Karpas-422 (cell line): ENCODE measurements at regions not wholly inside any gene's neighbourhood (a gene's known extent, or its start where the extent isn't known, plus 50 kb on each side); places are given as distances from the start of the nearest gene placed in this dataset.

Experiments
- DNase-seq: peaks from one replicate; pipeline ENCODE4 v3.0.0-alpha.2; 2015
- H2AFZ ChIP-seq: fragments of 200-600 bp; sonication (generic); 2 replicates; pipeline ENCODE4 v1.6.1; 2014; ENCODE audit warnings: antibody characterized with exemption, low read length, mixed read lengths
- H3K27ac ChIP-seq: fragments of 200-600 bp; sonication (generic); 2 replicates; pipeline ENCODE4 v1.5.1; 2014; ENCODE audit warnings: mild to moderate bottlenecking, low read length, moderate library complexity
- H3K27me3 ChIP-seq: fragments of 200-600 bp; sonication (generic); 2 replicates; pipeline ENCODE4 v1.6.1; 2014; ENCODE audit warnings: low read length, mixed read lengths
- H3K36me3 ChIP-seq: fragments of 200-600 bp; sonication (generic); 2 replicates; pipeline ENCODE4 v1.6.1; 2014; ENCODE audit warnings: low read length, mixed read lengths; ENCODE audit not compliant: insufficient read depth
- H3K4me1 ChIP-seq: fragments of 200-600 bp; sonication (generic); 2 replicates; pipeline ENCODE4 v1.6.1; 2014; ENCODE audit warnings: mild to moderate bottlenecking, low read length, mixed read lengths
- H3K4me2 ChIP-seq: fragments of 200-600 bp; sonication (generic); 2 replicates; pipeline ENCODE4 v1.6.1; 2014; ENCODE audit warnings: low read length, low read depth, mild to moderate bottlenecking; ENCODE audit not compliant: poor library complexity, severe bottlenecking
- H3K4me3 ChIP-seq: fragments of 200-600 bp; sonication (generic); 2 replicates; pipeline ENCODE4 v1.5.1; 2014; ENCODE audit warnings: mild to moderate bottlenecking, antibody characterized with exemption, low read length, mixed read lengths
- H3K79me2 ChIP-seq: fragments of 200-600 bp; sonication (generic); 2 replicates; pipeline ENCODE4 v1.6.1; 2014; ENCODE audit warnings: mild to moderate bottlenecking, low read length, mixed read lengths
- H3K9ac ChIP-seq: fragments of 200-600 bp; sonication (generic); 2 replicates; pipeline ENCODE4 v1.6.0; 2014; ENCODE audit warnings: low read length
- H3K9me2 ChIP-seq: fragments of 200-600 bp; sonication (generic), shearing (Covaris generic); replicated peaks from 2 replicates; pipeline ENCODE4 v1.6.0; 2014; ENCODE audit warnings: mild to moderate bottlenecking, low read length, moderate library complexity; ENCODE audit not compliant: insufficient read depth
- H3K9me3 ChIP-seq: fragments of 300-700, 200-600 bp; sonication (generic); 2 replicates; pipeline ENCODE4 v1.6.1; 2014; ENCODE audit warnings: low read length, mixed read lengths
- H4K20me1 ChIP-seq: fragments of 200-600 bp; sonication (generic); 2 replicates; pipeline ENCODE4 v1.6.1; 2014; ENCODE audit warnings: mild to moderate bottlenecking, antibody characterized with exemption, low read length, low read depth; ENCODE audit not compliant: insufficient read depth

- Histone ChIP-seq H3K9ac (no peak overlapping the region), H2AFZ (no peak overlapping the region), H3K27me3 (no peaks in the 10 kb centered on the region), H3K9me2 (no peaks in the 10 kb centered on the region), H3K9me3 (0 out of 2 replicates have a peak, but pooled peaks cover 5% of the 10 kb centered on the region), H3K36me3 (no peaks in the 10 kb centered on the region), H3K79me2 (no peaks in the 10 kb centered on the region), H3K27ac (no peak overlapping the region), H3K4me2 (no peak overlapping the region), H4K20me1 (no peaks in the 10 kb centered on the region), H3K4me3 (no peak overlapping the region), H3K4me1 (no peaks in the 10 kb centered on the region)
- no peak for DNase-seq
These were observed 1144.2 kb downstream of the EPHA7 start for GRCh38 chr6:92275150-92275549.

DNA sequence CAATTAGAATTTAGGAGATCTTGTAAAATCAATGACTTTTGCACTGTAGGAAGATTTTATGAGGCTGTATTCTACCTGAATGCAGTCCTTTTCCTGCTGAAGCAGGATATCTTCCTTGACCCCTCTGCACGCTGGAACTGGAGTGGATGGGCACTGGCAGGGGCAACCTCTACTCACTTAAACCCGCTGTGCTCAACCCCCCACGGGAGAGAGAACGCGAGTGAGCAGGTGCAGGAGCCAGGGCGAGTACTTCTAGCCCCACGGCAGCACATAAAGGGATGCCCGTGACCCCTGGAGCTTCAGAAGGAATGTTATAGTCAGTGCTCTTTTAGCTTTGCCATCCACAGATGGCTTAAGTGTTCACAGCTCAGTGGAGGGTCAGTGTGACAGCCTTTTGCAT is 1144.8 kb downstream of the EPHA7 start:
- Histone ChIP-seq H3K36me3 (no peaks in the 10 kb centered on the region), H3K4me2 (no peak overlapping the region), H3K9me3 (0 out of 2 replicates have a peak, but pooled peaks cover 5% of the 10 kb centered on the region), H3K27ac (no peak overlapping the region), H3K9ac (no peak overlapping the region), H4K20me1 (no peaks in the 10 kb centered on the region), H3K4me1 (no peaks in the 10 kb centered on the region), H2AFZ (no peak overlapping the region), H3K9me2 (no peaks in the 10 kb centered on the region), H3K79me2 (no peaks in the 10 kb centered on the region), H3K4me3 (no peak overlapping the region), H3K27me3 (no peaks in the 10 kb centered on the region)
- DNase-seq: no peak

GRCh38 chr6:92273694-92274093 is 1145.7 kb downstream of the EPHA7 start:
- Histone ChIP-seq H3K27me3 (no peaks in the 10 kb centered on the region), H2AFZ (no peak overlapping the region), H3K4me2 (no peak overlapping the region), H3K4me3 (no peak overlapping the region), H3K9me3 (0 out of 2 replicates have a peak, but pooled peaks cover 5% of the 10 kb centered on the region), H3K9ac (no peak overlapping the region), H4K20me1 (no peaks in the 10 kb centered on the region), H3K27ac (no peak overlapping the region), H3K4me1 (no peaks in the 10 kb centered on the region), H3K79me2 (no peaks in the 10 kb centered on the region), H3K9me2 (no peaks in the 10 kb centered on the region), H3K36me3 (no peaks in the 10 kb centered on the region)
- DNase-seq: no peak

DNA sequence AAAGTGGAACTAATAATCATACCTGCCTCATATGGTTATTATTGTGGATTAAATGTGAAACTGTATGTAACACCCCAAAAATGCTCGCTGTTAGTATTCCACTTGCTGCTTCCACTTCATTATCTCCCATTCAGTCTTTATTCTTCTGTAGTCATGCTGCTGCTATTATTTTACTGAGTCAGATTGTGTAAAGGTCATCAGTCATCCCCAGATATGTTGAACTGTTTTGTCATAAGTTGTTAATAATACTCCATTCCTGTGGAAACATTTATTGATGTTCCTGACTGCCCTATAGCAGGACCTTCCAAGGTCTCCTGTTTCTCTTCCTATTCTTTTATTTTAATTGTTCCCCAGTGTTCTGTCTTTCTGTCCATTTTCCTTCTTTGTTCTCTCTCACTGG is 1148.3 kb downstream of the EPHA7 start:
- H3K27me3 ChIP-seq: no peaks in the 10 kb centered on the region
- H3K36me3 ChIP-seq: no peaks in the 10 kb centered on the region
- no peak overlapping the region for H3K9ac ChIP-seq
- no peak overlapping the region for H2AFZ ChIP-seq
- no peaks in the 10 kb centered on the region for H3K9me2 ChIP-seq
- no peaks in the 10 kb centered on the region for H3K79me2 ChIP-seq
- H4K20me1 ChIP-seq: no peaks in the 10 kb centered on the region
- H3K9me3 ChIP-seq: peaks cover 9% of the 10 kb centered on the region
- H3K4me3 ChIP-seq: no peak overlapping the region
- no peaks in the 10 kb centered on the region for H3K4me1 ChIP-seq
- no peak overlapping the region for H3K4me2 ChIP-seq
- H3K27ac ChIP-seq: no peak overlapping the region
- no peak for DNase-seq

GRCh38 chr6:92270365-92270764 is 1149.0 kb downstream of the EPHA7 start:
- peaks cover 9% of the 10 kb centered on the region for H3K9me3 ChIP-seq
- H4K20me1 ChIP-seq: no peaks in the 10 kb centered on the region
- H3K27ac ChIP-seq: no peak overlapping the region
- H3K9me2 ChIP-seq: no peaks in the 10 kb centered on the region
- no peak overlapping the region for H3K4me3 ChIP-seq
- H3K4me2 ChIP-seq: no peak overlapping the region
- no peaks in the 10 kb centered on the region for H3K79me2 ChIP-seq
- no peaks in the 10 kb centered on the region for H3K36me3 ChIP-seq
- H3K27me3 ChIP-seq: no peaks in the 10 kb centered on the region
- H2AFZ ChIP-seq: no peak overlapping the region
- no peak overlapping the region for H3K9ac ChIP-seq
- no peaks in the 10 kb centered on the region for H3K4me1 ChIP-seq
- no peak for DNase-seq

GRCh38 chr6:92267335-92267734 is 1152.0 kb downstream of the EPHA7 start:
- peaks cover 9% of the 10 kb centered on the region for H3K9me3 ChIP-seq
- no peak overlapping the region for H3K9ac ChIP-seq
- no peak for DNase-seq
- H2AFZ ChIP-seq: no peak overlapping the region
- H4K20me1 ChIP-seq: no peaks in the 10 kb centered on the region
- H3K27me3 ChIP-seq: no peaks in the 10 kb centered on the region
- no peaks in the 10 kb centered on the region for H3K79me2 ChIP-seq
- no peak overlapping the region for H3K27ac ChIP-seq
- H3K4me3 ChIP-seq: no peak overlapping the region
- no peaks in the 10 kb centered on the region for H3K4me1 ChIP-seq
- H3K9me2 ChIP-seq: no peaks in the 10 kb centered on the region
- H3K4me2 ChIP-seq: no peak overlapping the region
- no peaks in the 10 kb centered on the region for H3K36me3 ChIP-seq

DNA sequence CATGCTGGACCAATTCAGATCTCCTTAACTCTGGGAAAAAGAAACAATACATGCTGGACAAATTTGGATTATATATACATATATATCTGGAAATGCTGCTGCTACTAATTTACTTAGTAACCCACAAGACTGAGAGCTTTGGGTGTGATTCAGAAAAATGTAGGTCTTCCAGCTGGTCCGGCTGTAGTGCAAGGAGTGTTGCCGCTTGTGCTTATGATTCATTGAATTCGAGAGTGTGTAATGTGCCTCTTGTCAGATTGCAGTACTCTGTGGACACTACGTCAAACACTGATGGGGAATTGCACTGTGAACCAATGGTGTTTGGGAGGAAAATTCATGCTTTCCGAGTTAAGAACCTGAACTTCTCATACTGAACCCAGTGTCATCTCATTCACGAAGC is 1155.5 kb downstream of the EPHA7 start:
- Histone ChIP-seq H3K9me2 (no peaks in the 10 kb centered on the region), H3K27ac (no peak overlapping the region), H4K20me1 (no peaks in the 10 kb centered on the region), H3K36me3 (no peaks in the 10 kb centered on the region), H3K4me2 (no peak overlapping the region), H3K9ac (no peak overlapping the region), H3K4me1 (no peaks in the 10 kb centered on the region), H3K9me3 (peaks cover 10% of the 10 kb centered on the region), H3K4me3 (no peak overlapping the region), H3K27me3 (no peaks in the 10 kb centered on the region), H2AFZ (no peak overlapping the region), H3K79me2 (no peaks in the 10 kb centered on the region)
- no peak for DNase-seq

- Histone ChIP-seq H3K9ac (no peak overlapping the region), H3K4me3 (no peak overlapping the region), H3K27ac (no peak overlapping the region), H3K9me3 (peaks cover 10% of the 10 kb centered on the region; the same call in 1 of the 2 replicates), H4K20me1 (no peaks in the 10 kb centered on the region), H3K4me2 (no peak overlapping the region), H3K79me2 (no peaks in the 10 kb centered on the region), H3K9me2 (no peaks in the 10 kb centered on the region), H2AFZ (no peak overlapping the region), H3K4me1 (no peaks in the 10 kb centered on the region), H3K27me3 (no peaks in the 10 kb centered on the region), H3K36me3 (no peaks in the 10 kb centered on the region)
- no peak for DNase-seq
These were observed 1160.2 kb downstream of the EPHA7 start for GRCh38 chr6:92259171-92259570.

- H4K20me1 ChIP-seq: no peaks in the 10 kb centered on the region
- no peak overlapping the region for H2AFZ ChIP-seq
- no peak for DNase-seq
- H3K4me2 ChIP-seq: no peak overlapping the region
- no peak overlapping the region for H3K4me3 ChIP-seq
- peaks cover 12% of the 10 kb centered on the region for H3K9me3 ChIP-seq
- no peaks in the 10 kb centered on the region for H3K4me1 ChIP-seq
- H3K27ac ChIP-seq: no peak overlapping the region
- H3K36me3 ChIP-seq: no peaks in the 10 kb centered on the region
- no peak overlapping the region for H3K9ac ChIP-seq
- no peaks in the 10 kb centered on the region for H3K27me3 ChIP-seq
- H3K9me2 ChIP-seq: no peaks in the 10 kb centered on the region
- no peaks in the 10 kb centered on the region for H3K79me2 ChIP-seq
These were observed 1176.0 kb downstream of the EPHA7 start for GRCh38 chr6:92243315-92243714.
